ENCODE measurements at regions not wholly inside any gene's neighbourhood (a gene's known extent, or its start where the extent isn't known, plus 50 kb on each side); places are given as distances from the start of the nearest gene placed in this dataset.

DNA sequence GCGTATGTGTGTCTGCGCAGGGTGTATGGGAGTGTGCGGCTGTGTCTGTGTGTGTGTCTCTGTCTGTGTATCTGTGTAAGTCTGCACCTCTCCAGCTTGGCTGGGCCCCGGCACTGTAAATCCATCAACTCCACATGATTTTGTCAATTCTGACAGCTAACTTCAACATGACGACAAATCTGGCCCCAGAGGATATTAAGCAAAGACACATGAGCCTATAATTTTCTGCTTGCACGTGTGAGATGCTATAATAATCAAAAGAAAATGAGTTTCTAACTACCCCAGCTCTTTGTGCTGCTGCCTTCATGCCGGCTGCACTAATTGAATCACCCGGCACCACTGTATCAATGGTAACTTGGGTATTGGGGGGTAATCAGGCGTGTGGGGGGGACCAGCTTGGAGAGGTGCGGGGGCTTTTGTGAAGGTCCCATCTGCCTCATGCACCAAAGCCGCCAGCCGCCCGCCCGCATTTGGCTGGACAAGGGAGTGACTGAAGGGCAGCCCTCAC lies 57.6 kb upstream of the LHX1 start:
- TF ChIP-seq, protein P1, sequence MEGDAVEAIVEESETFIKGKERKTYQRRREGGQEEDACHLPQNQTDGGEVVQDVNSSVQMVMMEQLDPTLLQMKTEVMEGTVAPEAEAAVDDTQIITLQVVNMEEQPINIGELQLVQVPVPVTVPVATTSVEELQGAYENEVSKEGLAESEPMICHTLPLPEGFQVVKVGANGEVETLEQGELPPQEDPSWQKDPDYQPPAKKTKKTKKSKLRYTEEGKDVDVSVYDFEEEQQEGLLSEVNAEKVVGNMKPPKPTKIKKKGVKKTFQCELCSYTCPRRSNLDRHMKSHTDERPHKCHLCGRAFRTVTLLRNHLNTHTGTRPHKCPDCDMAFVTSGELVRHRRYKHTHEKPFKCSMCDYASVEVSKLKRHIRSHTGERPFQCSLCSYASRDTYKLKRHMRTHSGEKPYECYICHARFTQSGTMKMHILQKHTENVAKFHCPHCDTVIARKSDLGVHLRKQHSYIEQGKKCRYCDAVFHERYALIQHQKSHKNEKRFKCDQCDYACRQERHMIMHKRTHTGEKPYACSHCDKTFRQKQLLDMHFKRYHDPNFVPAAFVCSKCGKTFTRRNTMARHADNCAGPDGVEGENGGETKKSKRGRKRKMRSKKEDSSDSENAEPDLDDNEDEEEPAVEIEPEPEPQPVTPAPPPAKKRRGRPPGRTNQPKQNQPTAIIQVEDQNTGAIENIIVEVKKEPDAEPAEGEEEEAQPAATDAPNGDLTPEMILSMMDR (IDR thresholded peaks at IDR 0.05) = no peak
- no peak for TF ChIP-seq POLR2A (IDR thresholded peaks at IDR 0.05)
